ENCODE measurements at regions not wholly inside any gene's neighbourhood (a gene's known extent, or its start where the extent isn't known, plus 50 kb on each side); places are given as distances from the start of the nearest gene placed in this dataset.

DNA sequence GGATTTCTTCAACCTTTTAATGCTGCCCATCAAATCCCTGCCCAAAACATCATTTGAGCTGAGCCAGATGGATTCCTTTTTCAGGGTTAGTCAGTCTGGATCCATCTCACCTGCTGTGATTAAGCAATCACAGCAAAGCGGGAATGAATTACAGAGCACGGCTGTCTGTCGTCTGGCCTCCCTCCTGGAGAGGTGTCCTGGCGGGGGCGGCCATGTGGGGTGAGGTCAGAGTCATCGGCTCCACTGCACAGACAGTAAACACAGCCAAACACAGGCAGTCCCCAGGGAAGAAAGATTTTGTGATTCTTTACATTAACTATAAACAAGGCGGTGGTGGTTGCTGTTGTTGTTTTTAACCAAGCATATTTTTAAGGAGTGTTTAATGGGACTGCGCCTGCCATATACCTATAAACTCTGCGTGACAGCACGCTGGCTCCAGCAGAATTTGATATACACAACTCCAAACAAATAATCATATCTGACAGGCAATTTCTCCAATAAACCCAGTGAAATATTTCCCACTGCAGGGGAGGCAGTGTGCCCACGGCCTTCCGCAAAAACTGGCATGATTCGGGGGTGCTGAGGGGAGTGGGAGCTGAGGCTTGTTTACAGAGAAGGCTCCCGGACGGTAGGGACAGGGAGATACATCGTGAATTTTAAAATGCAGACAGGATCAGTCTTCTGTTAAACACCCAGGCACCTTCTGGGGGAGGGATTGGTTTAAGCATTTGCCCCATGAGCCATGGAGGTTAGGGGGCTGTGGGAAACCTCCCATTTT lies 232.0 kb upstream of the PMEPA1 start:
- Histone ChIP-seq H3K27ac (peak overlapping the region; percentile 15 to 74; a peak in 4 of 6 replicates), H3K4me1 (peaks cover 11% of the 10 kb centered on the region; the same call in 2 of the 3 replicates), H3K4me3 (no peak overlapping the region), H3K4me2 (peak overlapping the region; percentile 2; the same call in 1 of the 3 replicates), H3K9me3 (no peaks in the 10 kb centered on the region)
- DNase-seq (ENCODE audit: low read depth in 1 of 2, low spot score in 1 of 2): peak in 1 of 2 experiments; percentile 31
- 66% methylated on average over 16 of the region's 16 CpGs for WGBS (ENCODE audit: missing lambda C conversion rate)
- ChIA-PET POLR2A (no interaction called here), CTCF (interaction anchor here (1.0 to 1.3 kb wide), 2 partner anchors 10 to 243 kb away, joined by 3 read pairs; no protein-coding TSS in a partner anchor)
- ATAC-seq: peak in 1 of 2 experiments; percentile 44; a peak in 2 of 6 replicates
- FAIRE-seq: no peak
- TF ChIP-seq POLR2AphosphoS2 (conservative IDR thresholded peaks at IDR 0.05; ENCODE audit: low read length) (no peak), EP300 (IDR thresholded peaks at IDR 0.05) (peak in 1 of 2 experiments; percentile 26; a peak in 1 of 5 replicates), CEBPB (IDR thresholded peaks at IDR 0.05) (peak; percentile 40 to 76; a peak in 3 of 4 replicates)

DNA sequence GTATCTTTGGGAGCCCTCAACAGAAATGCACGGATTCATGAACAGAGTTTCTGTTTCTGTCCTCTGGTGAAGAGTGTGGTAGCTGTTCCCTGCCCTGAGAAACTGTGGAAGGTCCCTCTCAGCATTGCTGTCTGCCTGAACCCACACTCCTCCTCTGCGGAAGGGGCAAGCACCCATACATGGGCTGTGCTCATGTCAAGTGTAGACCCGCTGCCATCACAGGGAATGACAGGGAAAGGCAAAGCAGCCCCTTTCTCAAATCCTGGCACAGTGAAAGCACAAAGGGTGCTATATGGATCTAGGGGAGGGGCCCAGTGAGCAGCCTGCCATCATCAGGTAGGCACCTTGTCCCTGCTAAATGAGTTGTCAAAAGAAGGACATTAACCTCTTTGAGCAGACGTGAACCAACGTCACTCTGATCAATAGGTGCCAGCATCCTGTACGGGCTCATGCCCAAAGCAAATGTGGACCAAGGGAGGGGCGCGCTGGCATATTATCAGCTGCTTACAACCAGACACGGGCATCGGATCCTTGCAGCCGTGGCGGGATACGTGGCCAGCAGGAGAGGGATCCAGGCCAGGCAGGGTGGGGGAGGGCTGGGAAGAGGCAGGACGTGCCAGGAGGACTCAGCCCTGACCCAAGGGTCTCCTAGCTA lies 231.2 kb upstream of the PMEPA1 start:
- Histone ChIP-seq H3K4me3 (no peak overlapping the region), H3K27ac (peak overlapping the region; percentile 15 to 74; a peak in 3 of 6 replicates), H3K4me2 (no peak overlapping the region; the same call in 2 of the 3 replicates), H3K9me3 (no peaks in the 10 kb centered on the region), H3K4me1 (peaks cover 11% of the 10 kb centered on the region; the same call in 2 of the 3 replicates)
- ChIA-PET CTCF (interaction anchor here (0.5 to 1.5 kb wide), 5 partner anchors 10 to 243 kb away, joined by 3 to 4 read pairs (median 3); no protein-coding TSS in a partner anchor), POLR2A (no interaction called here)
- ATAC-seq (peak in 1 of 2 experiments; percentile 22; a peak in 2 of 6 replicates), FAIRE-seq (no peak), DNase-seq (ENCODE audit: low read depth in 1 of 2, low spot score in 1 of 2) (no peak)
- whole genome bisulfite sequencing (ENCODE audit: missing lambda C conversion rate): 75% methylated on average over 14 of the region's 14 CpGs
- TF ChIP-seq CBX8 (IDR thresholded peaks at IDR 0.05): no peak
- TF ChIP-seq NFE2L2 (conservative IDR thresholded peaks at IDR 0.05; ENCODE audit: low read length): no peak
- TF ChIP-seq CEBPB (IDR thresholded peaks at IDR 0.05): no peak
- no peak for TF ChIP-seq HEYL (CRISPR knock-in tag; IDR thresholded peaks at IDR 0.05)
- TF ChIP-seq KDM5A (IDR thresholded peaks at IDR 0.05): no peak
- no peak for TF ChIP-seq CHD4 (IDR thresholded peaks at IDR 0.05; ENCODE audit: borderline replicate concordance)
- TF ChIP-seq TFCP2L1 (CRISPR knock-in tag; IDR thresholded peaks at IDR 0.05): no peak
- no peak for TF ChIP-seq RAD21 (conservative IDR thresholded peaks at IDR 0.05 in 1 of 2, IDR thresholded peaks at IDR 0.05 in 1 of 2)

DNA sequence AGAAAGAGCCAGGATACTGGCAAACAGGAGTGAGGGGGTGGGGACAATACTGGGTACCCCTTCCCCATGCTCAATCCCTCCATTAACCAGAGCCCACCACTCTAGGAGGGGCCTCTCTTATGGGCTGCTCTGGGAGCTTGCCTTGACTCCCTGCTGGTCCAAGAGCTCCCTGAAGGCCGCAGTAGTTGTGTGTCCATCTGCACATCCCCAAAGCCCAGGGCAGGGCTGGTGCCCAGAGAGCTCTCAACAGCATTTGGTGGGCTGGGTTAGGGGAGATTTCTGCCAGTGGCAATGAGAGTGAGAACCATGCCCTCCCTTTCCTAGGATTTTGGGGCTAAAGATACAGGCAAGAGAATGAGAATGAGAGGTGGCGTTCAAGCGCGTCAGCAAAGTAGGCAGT lies 230.6 kb upstream of the PMEPA1 start:
- Histone ChIP-seq H3K27ac (peak overlapping the region in 1 of 2 experiments; percentile 74; a peak in 3 of 6 replicates), H3K4me2 (no peak overlapping the region), H3K4me3 (no peak overlapping the region), H3K9me3 (no peaks in the 10 kb centered on the region), H3K4me1 (peaks cover 11% of the 10 kb centered on the region; the same call in 2 of the 3 replicates)
- ATAC-seq (no peak), FAIRE-seq (no peak), DNase-seq (ENCODE audit: low read depth in 1 of 2, low spot score in 1 of 2) (no peak)
- 90% methylated on average over 4 of the region's 4 CpGs for WGBS (ENCODE audit: missing lambda C conversion rate)
- ChIA-PET POLR2A (no interaction called here), CTCF (interaction anchor here (0.5 to 1.7 kb wide), 5 partner anchors 9 to 239 kb away, joined by 3 to 5 read pairs (median 3); no protein-coding TSS in a partner anchor)
- TF ChIP-seq EHF (CRISPR knock-in tag; IDR thresholded peaks at IDR 0.05): no peak
- TF ChIP-seq PHF8 (IDR thresholded peaks at IDR 0.05; ENCODE audit: borderline replicate concordance, low read depth): no peak
- no peak for TF ChIP-seq CBX8 (IDR thresholded peaks at IDR 0.05)
- TF ChIP-seq NFE2L2 (conservative IDR thresholded peaks at IDR 0.05; ENCODE audit: low read length): no peak
- no peak for TF ChIP-seq ZNF302 (CRISPR knock-in tag; IDR thresholded peaks at IDR 0.05)
- TF ChIP-seq HOXA7 (CRISPR knock-in tag; IDR thresholded peaks at IDR 0.05): no peak
- TF ChIP-seq ZSCAN20 (CRISPR knock-in tag; IDR thresholded peaks at IDR 0.05): no peak
- no peak for TF ChIP-seq POLR2AphosphoS2 (conservative IDR thresholded peaks at IDR 0.05; ENCODE audit: low read length)
- TF ChIP-seq POLR2A (IDR thresholded peaks at IDR 0.05; ENCODE audit: low read length): no peak
- TF ChIP-seq, protein P1, sequence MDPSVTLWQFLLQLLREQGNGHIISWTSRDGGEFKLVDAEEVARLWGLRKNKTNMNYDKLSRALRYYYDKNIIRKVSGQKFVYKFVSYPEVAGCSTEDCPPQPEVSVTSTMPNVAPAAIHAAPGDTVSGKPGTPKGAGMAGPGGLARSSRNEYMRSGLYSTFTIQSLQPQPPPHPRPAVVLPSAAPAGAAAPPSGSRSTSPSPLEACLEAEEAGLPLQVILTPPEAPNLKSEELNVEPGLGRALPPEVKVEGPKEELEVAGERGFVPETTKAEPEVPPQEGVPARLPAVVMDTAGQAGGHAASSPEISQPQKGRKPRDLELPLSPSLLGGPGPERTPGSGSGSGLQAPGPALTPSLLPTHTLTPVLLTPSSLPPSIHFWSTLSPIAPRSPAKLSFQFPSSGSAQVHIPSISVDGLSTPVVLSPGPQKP (IDR thresholded peaks at IDR 0.05; ENCODE audit: low read depth, low read length): no peak
- no peak for TF ChIP-seq NR3C1 (IDR thresholded peaks at IDR 0.05)
- TF ChIP-seq, protein P2, sequence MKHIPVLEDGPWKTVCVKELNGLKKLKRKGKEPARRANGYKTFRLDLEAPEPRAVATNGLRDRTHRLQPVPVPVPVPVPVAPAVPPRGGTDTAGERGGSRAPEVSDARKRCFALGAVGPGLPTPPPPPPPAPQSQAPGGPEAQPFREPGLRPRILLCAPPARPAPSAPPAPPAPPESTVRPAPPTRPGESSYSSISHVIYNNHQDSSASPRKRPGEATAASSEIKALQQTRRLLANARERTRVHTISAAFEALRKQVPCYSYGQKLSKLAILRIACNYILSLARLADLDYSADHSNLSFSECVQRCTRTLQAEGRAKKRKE (CRISPR knock-in tag; IDR thresholded peaks at IDR 0.05; ENCODE audit: low read depth): no peak

All from A549 (cell line).